Natural killer cell treated with Interleukin-12 subunit alpha and Interleukin-12 subunit beta and Interleukin-15 and Interleukin-18, amount 100 ng/mL, for 72 hours (primary cell): ENCODE measurements at regions not wholly inside any gene's neighbourhood (a gene's known extent, or its start where the extent isn't known, plus 50 kb on each side); places are given as distances from the start of the nearest gene placed in this dataset.

Experiments used
- ATAC-seq, 2 donors: fragments of 150-1000 bp; cut with Tn5 transposase in 1 of 2; sonication (Bioruptor Pico), chemical (Tn5 transposase) in 1 of 2; 2 replicates each; pipeline ENCODE4 v1.10.0; 2021
- DNase-seq: peaks from one replicate; pipeline ENCODE4 v3.0.0; 2022; ENCODE audit warnings: low spot score
- H3K27ac Mint-ChIP-seq, 2 donors: 1 replicate in 1 of 2; 2 replicates in 1 of 2; pipeline ENCODE4 v1.8.0; 2022; ENCODE audit warnings: mixed read lengths in 2 of 2, mild to moderate bottlenecking in 1 of 2, moderate library complexity in 1 of 2
- H3K27me3 Mint-ChIP-seq, 2 donors: 1 replicate in 1 of 2; 2 replicates in 1 of 2; pipeline ENCODE4 v1.8.0; 2022; ENCODE audit warnings: mixed read lengths in 2 of 2
- H3K36me3 Mint-ChIP-seq: one replicate; pipeline ENCODE4 v1.8.0; 2022; ENCODE audit warnings: mixed read lengths
- H3K4me1 Mint-ChIP-seq, 2 donors: 1 replicate in 1 of 2; 2 replicates in 1 of 2; pipeline ENCODE4 v1.8.0; 2022; ENCODE audit warnings: low read depth in 2 of 2, mixed read lengths in 2 of 2, mild to moderate bottlenecking in 1 of 2
- H3K4me3 Mint-ChIP-seq: one replicate; pipeline ENCODE4 v1.8.0; 2022; ENCODE audit warnings: mixed read lengths
- H3K9me3 Mint-ChIP-seq: 2 replicates; pipeline ENCODE4 v1.8.0; 2022; ENCODE audit warnings: mixed read lengths

DNA sequence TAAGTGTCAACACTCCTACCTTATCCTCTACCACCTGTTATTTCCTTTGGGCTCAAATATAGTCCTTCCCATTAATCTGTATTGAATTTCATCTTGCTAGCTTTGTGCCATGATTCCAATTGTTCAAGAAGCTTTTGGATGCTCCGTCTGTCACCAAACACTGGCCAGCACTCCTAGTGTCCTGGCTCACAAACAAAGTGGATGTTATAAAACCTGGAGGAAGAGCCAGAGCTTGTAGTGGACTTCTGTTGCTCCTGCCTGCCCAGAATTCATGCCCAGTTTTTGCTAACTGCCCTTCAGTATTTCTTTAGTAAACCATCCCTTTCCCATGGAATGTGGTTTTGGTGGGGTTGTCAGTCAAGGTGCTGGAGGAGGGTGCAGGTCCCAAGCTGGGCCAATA lies 77.2 kb upstream of the HS3ST2 start:
- DNase-seq = no peak
- H3K4me1 Mint-ChIP-seq = no peaks in the 10 kb centered on the region
- H3K27ac Mint-ChIP-seq = no peak overlapping the region
- no peak for ATAC-seq
- no peak overlapping the region for H3K4me3 Mint-ChIP-seq
- no peaks in the 10 kb centered on the region for H3K36me3 Mint-ChIP-seq
- H3K9me3 Mint-ChIP-seq = no peaks in the 10 kb centered on the region
- H3K27me3 Mint-ChIP-seq = peaks cover 12 to 42% of the 10 kb centered on the region in 2 donors

- Mint-ChIP-seq H3K36me3 (no peaks in the 10 kb centered on the region), H3K27ac (no peak overlapping the region), H3K9me3 (peaks cover 3% of the 10 kb centered on the region)
Measured at GRCh38 chr16:22739077-22739476, 74.9 kb upstream of the HS3ST2 start.

GRCh38 chr16:22743401-22743800 lies 70.6 kb upstream of the HS3ST2 start:
- no peak for DNase-seq
- H3K9me3 Mint-ChIP-seq = peaks cover 12% of the 10 kb centered on the region
- H3K27me3 Mint-ChIP-seq = peaks cover 23 to 40% of the 10 kb centered on the region in 2 donors
- no peak for ATAC-seq
- H3K4me3 Mint-ChIP-seq = no peak overlapping the region
- no peak overlapping the region for H3K27ac Mint-ChIP-seq
- no peaks in the 10 kb centered on the region for H3K36me3 Mint-ChIP-seq
- H3K4me1 Mint-ChIP-seq = no peaks in the 10 kb centered on the region

More at GRCh38 chr16:22739077-22739476, 74.9 kb upstream of the HS3ST2 start:
- Mint-ChIP-seq H3K27me3 (peaks cover 11 to 25% of the 10 kb centered on the region in 2 donors), H3K4me3 (no peak overlapping the region), H3K4me1 (no peaks in the 10 kb centered on the region)
- no peak for ATAC-seq
- no peak for DNase-seq

GRCh38 chr16:22751104-22751667 lies 62.8 kb upstream of the HS3ST2 start:
- Mint-ChIP-seq H3K36me3 (no peaks in the 10 kb centered on the region), H3K27ac (no peak overlapping the region), H3K4me1 (no peaks in the 10 kb centered on the region), H3K27me3 (peaks cover 17 to 41% of the 10 kb centered on the region in 2 donors), H3K4me3 (no peak overlapping the region), H3K9me3 (peaks cover 8% of the 10 kb centered on the region)
- DNase-seq = no peak
- no peak for ATAC-seq

DNA sequence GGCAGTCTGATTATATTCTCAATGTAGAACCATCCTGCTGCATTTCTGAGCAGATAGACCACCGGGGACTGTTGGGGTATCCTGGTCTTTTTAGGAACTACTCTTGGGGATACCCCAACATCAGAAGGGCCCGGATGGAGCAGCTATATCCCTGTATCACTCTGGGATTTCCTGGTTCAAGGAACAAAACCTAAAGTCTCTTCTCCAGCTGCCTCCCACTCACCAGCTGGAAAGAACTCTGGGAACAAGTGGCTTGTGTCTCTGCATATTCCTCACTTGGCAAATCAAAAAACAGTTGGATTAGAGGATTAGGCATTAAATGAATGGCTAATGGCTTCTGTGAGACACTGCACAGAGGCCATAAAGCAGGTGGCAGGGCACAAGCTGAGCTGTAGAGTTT lies 62.3 kb upstream of the HS3ST2 start:
- no peak overlapping the region for H3K4me3 Mint-ChIP-seq
- DNase-seq = no peak
- no peak for ATAC-seq
- H3K27me3 Mint-ChIP-seq = peaks cover 21 to 46% of the 10 kb centered on the region in 2 donors
- H3K27ac Mint-ChIP-seq = no peak overlapping the region
- H3K4me1 Mint-ChIP-seq = no peaks in the 10 kb centered on the region
- H3K9me3 Mint-ChIP-seq = peaks cover 8% of the 10 kb centered on the region
- H3K36me3 Mint-ChIP-seq = no peaks in the 10 kb centered on the region

- DNase-seq = no peak
- no peaks in the 10 kb centered on the region for H3K36me3 Mint-ChIP-seq
- no peak overlapping the region for H3K4me3 Mint-ChIP-seq
- H3K27me3 Mint-ChIP-seq = peaks cover 18 to 46% of the 10 kb centered on the region in 2 donors
- no peaks in the 10 kb centered on the region for H3K9me3 Mint-ChIP-seq
- no peak overlapping the region for H3K27ac Mint-ChIP-seq
- no peaks in the 10 kb centered on the region for H3K4me1 Mint-ChIP-seq
- ATAC-seq = no peak
Measured at GRCh38 chr16:22753451-22753850, 60.5 kb upstream of the HS3ST2 start.

DNA sequence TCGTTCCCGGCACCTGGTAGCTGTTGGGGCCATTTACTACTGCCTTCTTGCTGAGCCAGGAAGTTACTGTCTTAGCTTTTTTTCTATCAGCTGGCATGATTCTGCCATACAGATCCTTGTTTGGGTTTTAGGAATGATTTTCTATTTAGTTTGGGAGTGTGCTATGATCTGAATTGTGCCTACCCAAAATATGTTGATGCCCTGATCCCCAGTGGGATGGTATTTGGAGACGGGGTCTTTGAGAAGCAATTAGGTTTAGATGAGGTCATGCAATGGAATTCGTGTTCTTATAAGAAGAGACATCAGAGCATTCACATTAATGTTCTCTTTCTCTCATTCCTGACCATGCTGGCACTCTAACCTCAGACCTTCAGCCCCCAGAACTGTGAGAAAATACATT lies 59.4 kb upstream of the HS3ST2 start:
- no peak for DNase-seq
- peaks cover 19 to 40% of the 10 kb centered on the region in 2 donors for H3K27me3 Mint-ChIP-seq
- H3K27ac Mint-ChIP-seq = no peak overlapping the region
- H3K9me3 Mint-ChIP-seq = no peaks in the 10 kb centered on the region
- no peak for ATAC-seq
- H3K4me3 Mint-ChIP-seq = no peak overlapping the region
- no peaks in the 10 kb centered on the region for H3K4me1 Mint-ChIP-seq
- no peaks in the 10 kb centered on the region for H3K36me3 Mint-ChIP-seq

- H3K4me3 Mint-ChIP-seq = no peak overlapping the region
- no peaks in the 10 kb centered on the region for H3K4me1 Mint-ChIP-seq
- ATAC-seq (no peak), DNase-seq (no peak)
- H3K36me3 Mint-ChIP-seq = no peaks in the 10 kb centered on the region
- H3K9me3 Mint-ChIP-seq = no peaks in the 10 kb centered on the region
- H3K27me3 Mint-ChIP-seq = peaks cover 13 to 33% of the 10 kb centered on the region in 2 donors
- H3K27ac Mint-ChIP-seq = no peak overlapping the region
Measured at GRCh38 chr16:22757202-22757601, 56.8 kb upstream of the HS3ST2 start.

DNA sequence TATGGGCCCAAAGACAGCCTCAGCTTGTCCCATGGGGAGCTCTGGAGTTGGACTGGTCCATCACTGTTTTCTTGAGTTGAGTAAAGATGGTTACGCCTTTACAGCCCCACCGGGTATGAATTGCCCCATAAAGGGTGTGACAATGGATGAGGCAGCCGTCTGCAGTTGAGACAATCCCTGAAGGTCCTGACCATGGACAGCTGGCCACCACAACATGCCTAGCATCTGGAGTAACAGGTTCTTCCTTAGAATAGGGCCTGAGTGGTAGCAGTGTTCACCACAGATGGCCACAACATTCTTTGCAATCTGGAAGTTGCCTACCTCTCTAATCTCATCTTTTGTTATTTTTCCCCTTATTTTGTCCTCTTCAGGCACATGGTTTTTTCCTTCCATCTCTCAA lies 51.5 kb upstream of the HS3ST2 start:
- ATAC-seq = no peak
- no peak for DNase-seq
- H3K36me3 Mint-ChIP-seq = no peaks in the 10 kb centered on the region
- H3K4me3 Mint-ChIP-seq = no peak overlapping the region
- no peaks in the 10 kb centered on the region for H3K9me3 Mint-ChIP-seq
- H3K27ac Mint-ChIP-seq = no peak overlapping the region
- peaks cover 13 to 23% of the 10 kb centered on the region in 2 donors for H3K27me3 Mint-ChIP-seq
- no peaks in the 10 kb centered on the region for H3K4me1 Mint-ChIP-seq

- no peak for DNase-seq
- no peak overlapping the region for H3K27ac Mint-ChIP-seq
- no peaks in the 10 kb centered on the region for H3K4me1 Mint-ChIP-seq
- no peaks in the 10 kb centered on the region for H3K36me3 Mint-ChIP-seq
- H3K27me3 Mint-ChIP-seq = peaks cover 6 to 14% of the 10 kb centered on the region in 2 donors
- peak in 1 of 2 donors; percentile 27 for ATAC-seq
- no peaks in the 10 kb centered on the region for H3K9me3 Mint-ChIP-seq
- H3K4me3 Mint-ChIP-seq = no peak overlapping the region
Measured at GRCh38 chr16:22763437-22764080, 50.4 kb upstream of the HS3ST2 start.
